GM18951 (cell line): ENCODE measurements at regions not wholly inside any gene's neighbourhood (a gene's known extent, or its start where the extent isn't known, plus 50 kb on each side); places are given as distances from the start of the nearest gene placed in this dataset.

ENCODE experiments used
- POLR2A ChIP-seq: IDR thresholded peaks from 4 replicates; pipeline ENCODE4 v1.6.1; 2011; ENCODE audit warnings: mild to moderate bottlenecking; ENCODE audit not compliant: insufficient read length, insufficient read depth; ENCODE audit errors: extremely low read depth
- in situ Hi-C: fragments of 300-500 bp; cut with MboI; formaldehyde crosslinking; loops from one replicate; pipeline ENCODE4 v1.12.0; 2022; ENCODE audit warnings: low sequenced_read_pairs, mixed read lengths, inconsistent platforms; ENCODE audit not compliant: unreplicated experiment

DNA sequence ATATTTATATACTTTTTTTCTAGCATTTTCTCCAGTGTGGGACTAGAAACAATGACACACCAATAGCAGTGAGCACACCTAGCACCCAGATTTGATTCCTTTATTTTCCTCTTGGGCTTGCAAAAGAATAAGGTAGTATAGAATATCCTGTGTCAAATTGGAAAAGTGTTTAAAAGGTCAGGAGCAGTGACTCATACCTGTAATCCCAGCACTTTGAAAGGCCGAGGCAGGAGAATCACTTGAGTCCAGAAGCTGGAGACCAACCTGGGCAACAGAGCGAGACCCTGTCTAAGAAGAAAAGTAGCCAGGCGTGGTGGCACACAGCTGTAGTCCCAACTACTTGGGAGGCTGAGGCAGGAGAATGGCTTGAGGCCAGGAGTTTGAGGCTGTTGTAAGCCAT is 53.8 kb upstream of the SGPP1 start:
- in situ Hi-C loops = no loop called here
- TF ChIP-seq POLR2A = no peak

DNA sequence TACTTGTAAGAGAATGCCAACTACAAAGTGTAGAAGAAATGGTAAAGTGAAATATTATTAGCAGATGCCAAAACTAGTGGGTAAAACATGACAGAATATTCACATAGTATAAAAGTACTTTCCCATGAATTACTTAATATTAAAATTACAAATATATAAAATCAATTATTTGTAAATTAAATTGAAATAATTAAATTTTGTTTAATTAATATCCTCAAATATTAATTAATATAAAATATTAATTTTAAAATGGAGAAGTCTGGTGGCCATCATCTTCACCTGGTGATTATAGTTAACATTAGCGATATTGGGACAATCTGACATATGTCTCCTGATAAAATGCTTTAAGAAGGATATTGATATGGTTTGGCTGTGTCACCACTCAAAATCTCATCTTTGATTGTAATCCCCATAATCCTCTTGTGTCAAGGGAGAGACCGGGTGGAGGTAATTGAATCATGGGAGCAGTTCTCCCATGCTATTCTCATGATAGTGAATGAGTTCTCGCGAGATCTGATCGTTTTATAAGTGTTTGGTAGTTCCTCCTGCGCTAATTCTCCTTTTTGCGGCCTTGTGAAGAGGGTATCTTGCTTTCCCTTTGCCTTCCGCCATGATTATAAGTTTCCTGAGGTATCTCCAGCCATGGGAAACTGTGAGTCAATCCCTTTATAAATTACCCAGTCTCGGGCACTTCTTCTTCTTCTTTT is 55.0 kb upstream of the SGPP1 start:
- in situ Hi-C loops = no loop called here
- TF ChIP-seq POLR2A = no peak

DNA sequence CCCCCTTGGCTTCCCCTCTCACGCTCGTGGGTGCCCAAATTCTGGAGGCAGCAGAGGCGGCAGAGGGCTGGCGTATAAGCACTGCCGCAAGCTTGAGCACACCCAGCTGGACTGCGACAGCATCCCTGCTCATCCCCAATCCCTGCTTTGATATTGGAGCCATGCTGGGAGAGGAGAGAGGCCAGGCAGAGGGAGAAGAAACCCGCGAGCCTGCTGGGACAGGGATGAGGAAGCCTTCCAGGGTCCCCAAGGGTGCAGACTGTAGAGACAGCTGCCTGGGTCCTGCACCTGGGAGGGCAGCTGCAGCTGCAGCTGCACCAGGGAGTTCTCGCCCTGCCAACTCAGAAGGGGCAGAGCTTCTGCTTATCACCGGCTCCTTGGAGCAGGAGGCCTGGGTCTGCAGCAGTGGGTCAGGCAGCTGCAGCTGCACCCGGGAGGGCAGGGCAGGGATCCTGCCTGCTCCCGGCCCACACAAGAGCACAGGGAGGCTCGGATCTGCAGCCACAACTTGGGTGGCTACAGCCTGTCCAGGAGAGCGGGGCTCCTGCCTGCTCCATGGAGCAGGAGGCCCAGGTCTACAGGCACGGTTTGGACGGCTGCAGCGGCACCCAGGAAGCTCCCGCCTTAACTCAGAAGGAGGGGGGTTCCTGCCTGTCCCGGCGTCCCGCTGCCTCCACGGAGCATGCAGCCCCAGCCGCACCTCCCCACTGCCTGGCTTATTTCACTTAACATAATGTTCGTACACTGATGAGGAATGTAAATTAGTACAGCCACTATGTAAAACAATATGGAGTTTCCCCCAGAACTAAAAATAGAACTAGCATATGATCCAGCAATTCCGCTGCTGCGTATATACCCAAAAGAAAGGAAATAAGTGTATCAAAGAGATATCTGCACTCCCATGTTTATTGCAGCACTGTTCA is 60.4 kb upstream of the SGPP1 start:
- TF ChIP-seq POLR2A = no peak
- in situ Hi-C loops = no loop called here

DNA sequence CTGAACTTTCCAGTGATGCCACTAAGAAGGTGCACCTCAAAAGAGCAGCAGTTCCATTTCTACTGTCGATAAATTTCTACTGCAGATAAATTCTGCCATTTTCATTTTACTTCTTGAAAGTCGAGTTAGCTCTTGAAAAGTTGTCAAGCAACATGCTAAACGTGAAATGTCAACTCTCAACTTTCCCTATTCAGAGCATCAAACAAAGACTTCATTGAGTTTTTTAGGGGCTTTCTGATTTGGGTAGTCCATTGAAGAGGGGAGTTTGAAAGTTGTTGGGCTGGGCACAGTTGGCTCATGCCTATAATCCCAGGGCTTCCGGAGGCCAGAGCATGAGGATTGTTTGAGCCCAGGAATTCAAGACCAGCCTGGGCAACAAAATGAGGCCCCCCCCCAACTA is 59.4 kb upstream of the SYNE2 start:
- in situ Hi-C loops = loop anchor here (5.0 kb wide), 1 partner anchor 509 kb away; no protein-coding TSS in a partner anchor
- TF ChIP-seq POLR2A = no peak

DNA sequence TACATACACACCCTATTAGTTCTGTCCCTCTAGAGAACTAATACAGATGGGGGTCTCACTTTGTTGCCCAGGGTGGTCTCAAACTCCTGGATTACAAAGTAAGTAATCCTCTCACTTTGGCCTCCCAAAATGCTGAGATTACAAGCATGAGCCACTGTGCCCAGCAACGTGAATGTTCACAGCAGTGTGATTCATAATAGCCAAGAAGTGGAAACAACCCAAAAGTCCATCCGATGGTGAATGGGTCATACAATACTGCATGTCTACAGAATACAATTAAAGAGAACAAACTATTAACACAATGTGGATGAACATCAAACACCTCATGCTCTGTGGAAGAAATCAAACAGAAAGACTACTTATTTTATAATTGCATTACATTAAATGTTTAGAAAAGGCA is 57.3 kb upstream of the SYNE2 start:
- TF ChIP-seq POLR2A = no peak
- in situ Hi-C loops = no loop called here

DNA sequence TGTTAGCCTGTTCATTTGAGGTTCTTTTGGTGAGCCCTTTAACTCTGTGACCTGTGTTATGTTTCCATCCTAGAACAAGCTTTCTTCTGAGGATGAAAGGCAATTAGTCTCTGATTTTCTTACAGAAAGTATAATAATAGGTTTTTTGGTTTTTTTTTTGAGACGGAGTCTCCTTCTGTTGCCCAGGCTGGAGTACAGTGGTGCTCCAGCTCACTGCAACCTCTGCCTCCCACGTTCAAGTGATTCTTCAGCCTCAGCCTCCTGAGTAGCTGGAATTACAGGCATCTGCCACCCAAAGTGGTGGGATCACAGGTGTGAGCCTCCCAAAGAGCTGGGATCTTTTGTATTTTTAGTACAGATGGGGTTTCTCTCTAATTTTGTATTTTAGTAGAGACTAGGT is 52.7 kb upstream of the SYNE2 start:
- TF ChIP-seq POLR2A = no peak
- in situ Hi-C loops = no loop called here

DNA sequence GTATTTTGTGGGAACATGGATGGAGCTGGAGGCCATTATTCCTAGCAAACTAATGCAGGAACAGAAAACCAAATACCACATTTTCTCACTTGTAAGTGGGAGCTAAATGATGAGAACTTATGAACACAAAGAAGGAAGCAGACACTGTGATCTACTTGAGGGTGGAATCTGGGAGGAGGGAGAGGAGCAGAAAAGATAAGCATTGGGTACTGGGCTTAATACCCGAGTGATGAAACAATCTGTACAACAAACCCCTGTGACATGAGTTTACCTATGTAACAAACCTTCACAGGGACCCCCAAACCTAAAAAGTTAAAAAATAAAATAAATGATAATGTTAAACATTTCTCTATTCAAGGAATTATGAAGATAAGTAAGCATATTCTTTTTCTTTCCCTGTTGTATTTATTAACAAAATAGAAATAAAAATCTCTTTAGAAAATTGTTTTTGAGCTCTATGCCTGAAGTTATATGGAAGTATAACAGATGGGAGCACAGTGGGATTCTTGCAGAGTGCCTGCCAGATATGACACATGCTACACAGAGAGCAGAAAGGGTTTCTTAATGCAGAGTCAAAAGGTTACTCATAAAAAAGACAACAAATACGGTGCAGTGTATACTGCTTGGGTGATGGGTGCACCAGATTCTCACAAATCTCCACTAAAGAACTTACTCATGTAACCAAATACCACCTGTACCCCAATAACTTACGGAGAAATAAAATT is 52.0 kb upstream of the SYNE2 start:
- in situ Hi-C loops = no loop called here
- TF ChIP-seq POLR2A = no peak
